ENCODE measurements at regions not wholly inside any gene's neighbourhood (a gene's known extent, or its start where the extent isn't known, plus 50 kb on each side); places are given as distances from the start of the nearest gene placed in this dataset.

DNA sequence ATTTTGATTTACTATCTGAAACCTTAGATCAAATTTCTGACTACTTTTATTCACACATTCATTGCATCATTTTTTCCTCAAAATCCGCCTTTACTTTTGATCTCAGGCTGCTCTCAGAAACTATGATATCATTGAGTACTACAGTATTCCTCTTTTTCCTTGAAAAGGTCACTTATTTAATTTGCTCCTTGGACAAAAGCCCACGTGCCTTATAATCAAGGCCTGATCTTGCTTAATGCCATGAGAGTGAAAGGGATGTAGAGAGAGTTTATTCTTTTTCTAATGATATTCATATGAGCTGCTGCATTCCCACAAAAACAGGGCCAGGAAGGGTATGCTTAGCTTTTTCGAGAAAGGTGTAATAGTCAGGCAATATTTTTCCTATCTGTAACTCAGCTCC is 327.0 kb downstream of the ETS1 start:
- TF ChIP-seq, protein P1, sequence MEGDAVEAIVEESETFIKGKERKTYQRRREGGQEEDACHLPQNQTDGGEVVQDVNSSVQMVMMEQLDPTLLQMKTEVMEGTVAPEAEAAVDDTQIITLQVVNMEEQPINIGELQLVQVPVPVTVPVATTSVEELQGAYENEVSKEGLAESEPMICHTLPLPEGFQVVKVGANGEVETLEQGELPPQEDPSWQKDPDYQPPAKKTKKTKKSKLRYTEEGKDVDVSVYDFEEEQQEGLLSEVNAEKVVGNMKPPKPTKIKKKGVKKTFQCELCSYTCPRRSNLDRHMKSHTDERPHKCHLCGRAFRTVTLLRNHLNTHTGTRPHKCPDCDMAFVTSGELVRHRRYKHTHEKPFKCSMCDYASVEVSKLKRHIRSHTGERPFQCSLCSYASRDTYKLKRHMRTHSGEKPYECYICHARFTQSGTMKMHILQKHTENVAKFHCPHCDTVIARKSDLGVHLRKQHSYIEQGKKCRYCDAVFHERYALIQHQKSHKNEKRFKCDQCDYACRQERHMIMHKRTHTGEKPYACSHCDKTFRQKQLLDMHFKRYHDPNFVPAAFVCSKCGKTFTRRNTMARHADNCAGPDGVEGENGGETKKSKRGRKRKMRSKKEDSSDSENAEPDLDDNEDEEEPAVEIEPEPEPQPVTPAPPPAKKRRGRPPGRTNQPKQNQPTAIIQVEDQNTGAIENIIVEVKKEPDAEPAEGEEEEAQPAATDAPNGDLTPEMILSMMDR (IDR thresholded peaks at IDR 0.05), result no peak
- no peak for TF ChIP-seq POLR2A (IDR thresholded peaks at IDR 0.05)

All from body of pancreas (tissue), 4 donors.